ENCODE measurements at regions not wholly inside any gene's neighbourhood (a gene's known extent, or its start where the extent isn't known, plus 50 kb on each side); places are given as distances from the start of the nearest gene placed in this dataset.
A peak's percentile ranks its signal among the peaks of the same experiment; 100 is the strongest.

DNA sequence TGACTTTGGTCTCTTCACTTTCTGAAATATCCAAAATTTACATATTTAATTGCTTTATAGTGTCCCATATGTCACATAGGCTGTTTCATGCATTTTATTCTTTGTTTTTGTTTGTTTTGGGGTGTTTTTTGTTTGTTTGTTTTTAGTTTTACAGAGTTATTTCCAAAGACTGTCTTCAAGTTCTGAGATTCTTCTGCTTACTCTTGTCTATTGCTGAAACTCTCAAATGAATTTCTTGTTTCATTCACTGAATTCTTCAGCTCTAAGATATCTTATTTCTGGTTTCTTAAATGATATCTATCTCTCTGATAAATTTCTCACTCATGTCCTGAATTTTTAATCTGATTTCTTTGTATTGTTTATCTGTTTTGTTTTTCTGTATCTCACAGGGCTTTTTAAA lies 412.0 kb upstream of the ATP2B1 start:
- H3K27ac ChIP-seq: no peak overlapping the region
- no peaks in the 10 kb centered on the region for H3K4me1 ChIP-seq
- no peaks in the 10 kb centered on the region for H3K36me3 ChIP-seq
- TF ChIP-seq, protein P1, sequence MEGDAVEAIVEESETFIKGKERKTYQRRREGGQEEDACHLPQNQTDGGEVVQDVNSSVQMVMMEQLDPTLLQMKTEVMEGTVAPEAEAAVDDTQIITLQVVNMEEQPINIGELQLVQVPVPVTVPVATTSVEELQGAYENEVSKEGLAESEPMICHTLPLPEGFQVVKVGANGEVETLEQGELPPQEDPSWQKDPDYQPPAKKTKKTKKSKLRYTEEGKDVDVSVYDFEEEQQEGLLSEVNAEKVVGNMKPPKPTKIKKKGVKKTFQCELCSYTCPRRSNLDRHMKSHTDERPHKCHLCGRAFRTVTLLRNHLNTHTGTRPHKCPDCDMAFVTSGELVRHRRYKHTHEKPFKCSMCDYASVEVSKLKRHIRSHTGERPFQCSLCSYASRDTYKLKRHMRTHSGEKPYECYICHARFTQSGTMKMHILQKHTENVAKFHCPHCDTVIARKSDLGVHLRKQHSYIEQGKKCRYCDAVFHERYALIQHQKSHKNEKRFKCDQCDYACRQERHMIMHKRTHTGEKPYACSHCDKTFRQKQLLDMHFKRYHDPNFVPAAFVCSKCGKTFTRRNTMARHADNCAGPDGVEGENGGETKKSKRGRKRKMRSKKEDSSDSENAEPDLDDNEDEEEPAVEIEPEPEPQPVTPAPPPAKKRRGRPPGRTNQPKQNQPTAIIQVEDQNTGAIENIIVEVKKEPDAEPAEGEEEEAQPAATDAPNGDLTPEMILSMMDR (IDR thresholded peaks at IDR 0.05): no peak
- no peaks in the 10 kb centered on the region for H3K27me3 ChIP-seq
- H3K9me3 ChIP-seq: peaks cover 0 to 27% of the 10 kb centered on the region in 2 donors
- no peak for DNase-seq (ENCODE audit: low spot score)
- no peak overlapping the region for H3K4me3 ChIP-seq

DNA sequence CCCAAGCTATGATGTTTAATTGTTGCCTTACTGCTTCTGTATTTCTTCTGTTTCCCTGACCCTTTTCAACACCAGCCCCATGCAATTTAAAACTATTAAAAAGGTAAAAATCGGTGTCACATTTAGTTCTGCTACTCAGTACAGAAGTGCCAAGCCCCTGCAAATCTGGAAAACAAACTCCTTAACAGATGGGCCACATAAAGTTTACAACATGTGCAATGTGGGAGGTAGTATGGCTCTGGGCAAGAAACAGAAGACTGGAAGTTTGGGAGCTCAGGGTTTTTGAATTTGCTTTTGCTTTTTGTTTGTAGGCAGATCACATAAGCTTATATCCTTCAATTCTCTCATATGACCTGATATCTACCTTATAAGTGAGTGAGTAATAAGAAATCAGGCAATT lies 404.0 kb upstream of the ATP2B1 start:
- Histone ChIP-seq H3K27me3 (no peaks in the 10 kb centered on the region), H3K27ac (no peak overlapping the region), H3K4me3 (no peak overlapping the region), H3K9me3 (no peaks in the 10 kb centered on the region), H3K36me3 (no peaks in the 10 kb centered on the region), H3K4me1 (no peaks in the 10 kb centered on the region)
- DNase-seq (ENCODE audit: low spot score): no peak
- TF ChIP-seq, protein P1 (IDR thresholded peaks at IDR 0.05): no peak

DNA sequence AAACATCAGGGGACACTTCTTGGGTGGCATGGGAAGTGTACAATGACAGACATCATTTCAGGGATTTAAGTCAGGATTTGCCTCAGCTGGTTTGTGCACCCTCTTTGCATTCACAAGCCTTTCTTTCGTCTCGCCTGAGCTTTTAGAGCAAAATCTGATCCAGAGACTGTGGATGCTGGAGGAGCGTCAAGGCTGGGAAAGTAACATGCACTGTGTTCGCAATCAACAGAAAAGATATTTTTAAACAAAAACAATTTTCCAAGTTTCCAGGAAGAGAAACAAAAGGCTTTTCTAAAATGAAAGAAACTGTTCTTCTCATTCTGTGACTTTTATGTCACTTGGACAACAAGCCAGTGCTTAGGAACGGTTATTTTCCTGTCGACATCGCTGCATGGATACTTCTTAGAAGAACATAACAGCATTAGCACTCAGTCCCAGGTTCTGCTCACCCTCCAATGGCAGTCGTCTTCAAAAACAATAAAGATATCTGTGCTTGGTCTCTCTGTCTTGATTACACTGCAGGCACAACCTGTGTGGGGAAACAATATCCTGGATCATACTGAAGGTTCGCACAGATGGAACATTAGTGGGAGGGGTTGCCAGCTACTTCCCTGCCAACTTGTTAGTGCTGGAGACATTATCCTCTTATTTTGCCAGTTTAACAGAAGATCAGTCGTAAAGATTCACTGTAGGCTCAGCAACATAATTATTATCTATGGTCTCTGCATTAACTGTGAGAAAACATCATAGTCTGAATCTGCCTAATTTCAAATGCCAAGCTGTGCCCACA lies 403.3 kb upstream of the ATP2B1 start:
- Histone ChIP-seq H3K36me3 (no peaks in the 10 kb centered on the region), H3K27ac (no peak overlapping the region), H3K4me3 (peak overlapping the region in 1 of 2 donors; percentile 1), H3K4me1 (no peaks in the 10 kb centered on the region), H3K9me3 (no peaks in the 10 kb centered on the region), H3K27me3 (no peaks in the 10 kb centered on the region)
- TF ChIP-seq, protein P1 (IDR thresholded peaks at IDR 0.05): no peak
- no peak for DNase-seq (ENCODE audit: low spot score)

DNA sequence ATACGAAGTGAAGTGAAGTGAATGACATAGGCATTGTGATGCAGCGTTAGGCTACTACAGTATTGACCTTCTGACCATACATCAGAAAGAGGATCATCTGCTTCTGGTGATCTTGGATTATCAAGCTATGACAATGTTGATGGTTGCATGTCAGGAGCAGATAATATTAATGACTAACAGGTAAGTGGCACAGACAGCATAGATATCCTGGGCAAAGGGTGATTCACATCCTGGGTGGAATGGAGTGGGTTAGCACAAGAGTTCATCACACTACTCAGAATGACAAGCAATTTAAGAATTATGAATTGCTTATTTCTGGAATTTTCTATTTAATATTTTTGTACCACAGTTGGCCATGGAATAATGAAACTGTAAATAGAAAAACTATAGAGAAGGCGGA lies 397.9 kb upstream of the ATP2B1 start:
- H3K9me3 ChIP-seq: no peaks in the 10 kb centered on the region
- TF ChIP-seq, protein P1 (IDR thresholded peaks at IDR 0.05): no peak
- H3K4me1 ChIP-seq: no peaks in the 10 kb centered on the region
- no peak overlapping the region for H3K4me3 ChIP-seq
- no peaks in the 10 kb centered on the region for H3K36me3 ChIP-seq
- no peaks in the 10 kb centered on the region for H3K27me3 ChIP-seq
- no peak for DNase-seq (ENCODE audit: low spot score)
- H3K27ac ChIP-seq: no peak overlapping the region

DNA sequence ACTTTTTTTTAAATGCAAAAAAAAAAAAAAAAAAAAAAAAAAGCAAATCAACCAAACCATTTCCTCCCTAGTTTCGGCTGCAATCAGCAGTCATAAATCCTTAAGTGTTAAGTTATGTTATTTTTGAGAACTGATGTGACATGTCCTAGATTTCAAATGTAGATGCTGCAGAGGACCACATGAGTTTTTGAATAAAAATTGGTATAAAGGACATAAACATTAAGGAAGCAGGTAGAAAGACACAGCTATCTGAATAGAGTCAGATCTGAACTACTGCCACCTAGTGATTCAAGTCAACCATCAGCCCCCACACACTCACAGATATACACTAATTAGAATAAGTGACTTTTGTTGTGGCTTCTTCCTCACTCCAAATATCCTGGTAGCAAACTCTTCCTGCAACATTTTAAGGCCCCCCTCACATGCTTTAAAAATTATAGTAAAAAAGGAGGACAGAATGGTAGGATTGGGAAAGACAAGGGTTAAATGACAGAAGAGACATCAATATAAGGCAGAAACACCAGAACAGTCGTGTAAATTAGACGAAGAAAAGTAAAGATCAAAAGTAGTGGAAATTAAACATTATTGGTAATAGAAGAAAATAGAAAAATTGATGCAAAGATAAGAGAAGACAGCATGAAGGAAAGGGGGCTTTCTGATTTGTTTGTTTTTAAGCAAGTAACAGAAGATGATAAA lies 394.5 kb upstream of the ATP2B1 start:
- Histone ChIP-seq H3K4me1 (no peaks in the 10 kb centered on the region), H3K27me3 (no peaks in the 10 kb centered on the region), H3K27ac (no peak overlapping the region), H3K36me3 (no peaks in the 10 kb centered on the region), H3K4me3 (no peak overlapping the region), H3K9me3 (no peaks in the 10 kb centered on the region)
- DNase-seq (ENCODE audit: low spot score): no peak
- TF ChIP-seq, protein P1 (IDR thresholded peaks at IDR 0.05): peak in 1 of 2 donors; percentile 63

Data from right atrium auricular region (tissue), 2 donors.